ENCODE measurements at regions not wholly inside any gene's neighbourhood (a gene's known extent, or its start where the extent isn't known, plus 50 kb on each side); places are given as distances from the start of the nearest gene placed in this dataset.

DNA sequence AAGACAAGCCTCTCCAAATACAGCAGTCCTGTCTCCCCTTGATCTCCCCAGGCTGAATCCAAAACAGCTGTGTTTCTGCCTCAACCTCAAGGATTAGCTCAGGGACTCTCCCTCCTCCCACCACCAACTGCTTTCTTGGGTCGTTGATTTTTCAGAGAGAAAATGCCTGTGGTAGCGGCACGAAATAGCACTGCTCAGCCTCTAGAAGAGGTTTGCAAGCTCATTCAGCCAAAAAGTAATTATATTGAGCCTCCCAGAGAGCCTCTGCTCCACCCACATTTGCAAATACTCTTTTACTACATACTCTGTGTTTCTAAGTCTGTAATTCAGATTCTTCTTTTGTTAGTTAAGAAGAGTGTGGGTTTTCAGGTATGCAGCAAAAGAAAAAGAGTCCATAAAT, 396.4 kb upstream of the TNP1 start:
- Histone ChIP-seq H3K4ac (ENCODE audit: low read depth, low read length) (no peak overlapping the region), H2BK12ac (ENCODE audit: low read length) (no peak overlapping the region), H3K79me2 (ENCODE audit: control insufficient read depth, insufficient read depth, low read length, poor library complexity) (peaks cover 2% of the 10 kb centered on the region), H2AK5ac (ENCODE audit: low read length) (no peak overlapping the region), H4K91ac (ENCODE audit: low read depth, low read length) (no peak overlapping the region), H4K12ac (ENCODE audit: low read depth, low read length) (no peak overlapping the region), H4K8ac (ENCODE audit: low read depth, low read length) (no peak overlapping the region), H3K9ac (ENCODE audit: low read length) (no peak overlapping the region), H3K79me1 (ENCODE audit: low read length) (peaks cover 6% of the 10 kb centered on the region), H3K4me3 (ENCODE audit: low read depth, low read length) (no peak overlapping the region), H3K14ac (ENCODE audit: low read length) (no peak overlapping the region), H3K9me3 (ENCODE audit: insufficient read depth, low read depth, low read length) (no peaks in the 10 kb centered on the region), H3K4me1 (ENCODE audit: control insufficient read depth in 1 of 2, insufficient read depth in 2 of 2, low read length in 2 of 2) (peaks cover 2 to 3% of the 10 kb centered on the region in 2 experiments), H3K27me3 (ENCODE audit: insufficient read depth, low read length) (no peaks in the 10 kb centered on the region), H3K27ac (ENCODE audit: low read depth, low read length) (no peak overlapping the region), H3K18ac (ENCODE audit: low read length) (no peak overlapping the region), H3K36me3 (ENCODE audit: control insufficient read depth in 1 of 2, insufficient read depth in 2 of 2, low read length in 2 of 2) (no peaks in the 10 kb centered on the region), H2BK5ac (ENCODE audit: low read depth, low read length, poor library complexity) (no peak overlapping the region), H3K23ac (ENCODE audit: low read length) (no peak overlapping the region), H3K4me2 (ENCODE audit: low read length) (no peak overlapping the region), H2BK120ac (ENCODE audit: insufficient read depth, low read length, poor library complexity) (peak overlapping the region; percentile 68), H2AFZ (ENCODE audit: insufficient read depth, low read length, poor library complexity) (no peak overlapping the region)
- DNase-seq, result no peak
- WGBS (ENCODE audit: extremely low coverage, insufficient coverage, insufficient read length), result no CpG with 5 or more reads among the region's 3 CpGs

- Histone ChIP-seq H3K9ac (ENCODE audit: low read length) (no peak overlapping the region), H4K91ac (ENCODE audit: low read depth, low read length) (no peak overlapping the region), H2BK120ac (ENCODE audit: insufficient read depth, low read length, poor library complexity) (no peak overlapping the region), H3K4me3 (ENCODE audit: low read depth, low read length) (no peak overlapping the region), H3K36me3 (ENCODE audit: control insufficient read depth in 1 of 2, insufficient read depth in 2 of 2, low read length in 2 of 2) (no peaks in the 10 kb centered on the region), H2AFZ (ENCODE audit: insufficient read depth, low read length, poor library complexity) (no peak overlapping the region), H3K9me3 (ENCODE audit: insufficient read depth, low read depth, low read length) (no peaks in the 10 kb centered on the region), H3K18ac (ENCODE audit: low read length) (no peak overlapping the region), H3K4me1 (ENCODE audit: control insufficient read depth in 1 of 2, insufficient read depth in 2 of 2, low read length in 2 of 2) (peaks cover 5 to 6% of the 10 kb centered on the region in 2 experiments), H3K4ac (ENCODE audit: low read depth, low read length) (no peak overlapping the region), H3K79me2 (ENCODE audit: control insufficient read depth, insufficient read depth, low read length, poor library complexity) (peaks cover 4% of the 10 kb centered on the region), H3K14ac (ENCODE audit: low read length) (no peak overlapping the region), H2AK5ac (ENCODE audit: low read length) (no peak overlapping the region), H2BK12ac (ENCODE audit: low read length) (no peak overlapping the region), H4K8ac (ENCODE audit: low read depth, low read length) (no peak overlapping the region), H3K27me3 (ENCODE audit: insufficient read depth, low read length) (no peaks in the 10 kb centered on the region), H3K23ac (ENCODE audit: low read length) (no peak overlapping the region), H3K27ac (ENCODE audit: low read depth, low read length) (no peak overlapping the region), H3K79me1 (ENCODE audit: low read length) (peaks cover 19% of the 10 kb centered on the region), H3K4me2 (ENCODE audit: low read length) (no peak overlapping the region), H2BK5ac (ENCODE audit: low read depth, low read length, poor library complexity) (no peak overlapping the region), H4K12ac (ENCODE audit: low read depth, low read length) (no peak overlapping the region)
- WGBS (ENCODE audit: extremely low coverage, insufficient coverage, insufficient read length), result no CpG with 5 or more reads among the region's 2 CpGs
- no peak for DNase-seq
These were observed 394.2 kb upstream of the TNP1 start for GRCh38 chr2:217254111-217254510.

DNA sequence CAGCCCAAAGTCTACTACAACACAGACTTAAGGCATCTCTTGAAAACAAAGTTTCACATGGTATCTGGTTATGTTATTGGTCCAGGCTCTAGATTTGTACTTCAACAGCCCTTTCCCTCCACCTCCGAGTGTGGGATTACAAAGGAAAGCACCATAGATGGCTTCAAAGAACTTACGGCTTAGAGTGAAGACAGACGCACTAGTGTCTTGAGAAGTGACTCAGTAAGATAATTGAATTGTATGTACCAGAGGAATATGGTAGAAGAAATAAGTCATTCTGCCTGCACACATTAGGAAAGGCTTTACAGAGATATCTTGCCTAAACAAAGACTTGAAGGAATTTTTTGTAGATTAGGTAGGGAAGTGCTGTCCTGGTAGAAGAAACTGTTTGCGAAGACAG, 392.3 kb upstream of the TNP1 start:
- H4K91ac ChIP-seq (ENCODE audit: low read depth, low read length), result peak overlapping the region; percentile 61
- H3K27ac ChIP-seq (ENCODE audit: low read depth, low read length), result peak overlapping the region; percentile 37
- no peak overlapping the region for H3K23ac ChIP-seq (ENCODE audit: low read length)
- no peaks in the 10 kb centered on the region for H3K27me3 ChIP-seq (ENCODE audit: insufficient read depth, low read length)
- H3K36me3 ChIP-seq (ENCODE audit: control insufficient read depth in 1 of 2, insufficient read depth in 2 of 2, low read length in 2 of 2), result no peaks in the 10 kb centered on the region
- H3K14ac ChIP-seq (ENCODE audit: low read length), result no peak overlapping the region
- no peak for DNase-seq
- H3K4me3 ChIP-seq (ENCODE audit: low read depth, low read length), result no peak overlapping the region
- H2BK12ac ChIP-seq (ENCODE audit: low read length), result no peak overlapping the region
- H3K79me1 ChIP-seq (ENCODE audit: low read length), result peaks cover 34% of the 10 kb centered on the region
- H3K4me2 ChIP-seq (ENCODE audit: low read length), result no peak overlapping the region
- WGBS (ENCODE audit: extremely low coverage, insufficient coverage, insufficient read length), result no CpG with 5 or more reads among the region's 4 CpGs
- H3K4me1 ChIP-seq (ENCODE audit: control insufficient read depth in 1 of 2, insufficient read depth in 2 of 2, low read length in 2 of 2), result peaks cover 20 to 23% of the 10 kb centered on the region in 2 experiments
- H3K9me3 ChIP-seq (ENCODE audit: insufficient read depth, low read depth, low read length), result no peaks in the 10 kb centered on the region
- H3K79me2 ChIP-seq (ENCODE audit: control insufficient read depth, insufficient read depth, low read length, poor library complexity), result peaks cover 7% of the 10 kb centered on the region
- H2AK5ac ChIP-seq (ENCODE audit: low read length), result no peak overlapping the region
- no peak overlapping the region for H3K9ac ChIP-seq (ENCODE audit: low read length)
- H3K4ac ChIP-seq (ENCODE audit: low read depth, low read length), result no peak overlapping the region
- no peak overlapping the region for H4K8ac ChIP-seq (ENCODE audit: low read depth, low read length)
- H4K12ac ChIP-seq (ENCODE audit: low read depth, low read length), result no peak overlapping the region
- H2BK5ac ChIP-seq (ENCODE audit: low read depth, low read length, poor library complexity), result no peak overlapping the region
- H3K18ac ChIP-seq (ENCODE audit: low read length), result no peak overlapping the region
- H2BK120ac ChIP-seq (ENCODE audit: insufficient read depth, low read length, poor library complexity), result no peak overlapping the region
- no peak overlapping the region for H2AFZ ChIP-seq (ENCODE audit: insufficient read depth, low read length, poor library complexity)

DNA sequence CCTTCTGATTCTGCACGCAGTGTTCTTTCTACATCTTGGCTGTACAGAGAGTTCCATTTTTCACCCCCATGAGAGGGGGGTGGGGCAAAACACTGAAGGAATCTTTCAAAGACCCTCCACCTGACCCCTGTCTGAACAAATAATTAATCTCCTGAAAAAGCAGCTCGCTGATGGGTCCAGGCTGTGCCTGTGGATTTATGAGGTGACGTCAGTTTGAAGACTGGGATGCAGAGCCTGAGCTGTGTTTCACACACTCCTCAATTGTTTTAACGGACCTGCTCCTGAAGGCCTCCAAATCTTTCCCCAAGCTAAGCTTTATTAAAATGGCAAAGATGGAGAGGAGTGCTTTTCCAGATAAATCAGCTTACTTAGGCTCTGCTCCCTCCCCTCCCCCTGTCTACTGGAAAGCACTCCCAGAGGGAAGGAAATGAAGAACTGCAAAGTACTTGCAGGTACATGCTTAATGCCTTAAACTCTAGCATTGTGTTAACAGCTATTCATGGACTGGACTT, 390.2 kb upstream of the TNP1 start:
- Histone ChIP-seq H3K4me1 (ENCODE audit: control insufficient read depth in 1 of 2, insufficient read depth in 2 of 2, low read length in 2 of 2) (peaks cover 20 to 23% of the 10 kb centered on the region in 2 experiments), H3K4ac (ENCODE audit: low read depth, low read length) (no peak overlapping the region), H3K18ac (ENCODE audit: low read length) (no peak overlapping the region), H3K79me1 (ENCODE audit: low read length) (peaks cover 38% of the 10 kb centered on the region), H2AFZ (ENCODE audit: insufficient read depth, low read length, poor library complexity) (no peak overlapping the region), H2AK5ac (ENCODE audit: low read length) (no peak overlapping the region), H3K23ac (ENCODE audit: low read length) (no peak overlapping the region), H4K8ac (ENCODE audit: low read depth, low read length) (peak overlapping the region; percentile 43), H3K79me2 (ENCODE audit: control insufficient read depth, insufficient read depth, low read length, poor library complexity) (peaks cover 7% of the 10 kb centered on the region), H3K9ac (ENCODE audit: low read length) (no peak overlapping the region), H4K12ac (ENCODE audit: low read depth, low read length) (no peak overlapping the region), H3K4me2 (ENCODE audit: low read length) (peak overlapping the region; percentile 16), H3K4me3 (ENCODE audit: low read depth, low read length) (no peak overlapping the region), H4K91ac (ENCODE audit: low read depth, low read length) (peak overlapping the region; percentile 97), H2BK120ac (ENCODE audit: insufficient read depth, low read length, poor library complexity) (peak overlapping the region; percentile 63), H3K14ac (ENCODE audit: low read length) (no peak overlapping the region), H3K27me3 (ENCODE audit: insufficient read depth, low read length) (no peaks in the 10 kb centered on the region), H3K36me3 (ENCODE audit: control insufficient read depth in 1 of 2, insufficient read depth in 2 of 2, low read length in 2 of 2) (no peaks in the 10 kb centered on the region), H2BK12ac (ENCODE audit: low read length) (peak overlapping the region; percentile 12), H3K9me3 (ENCODE audit: insufficient read depth, low read depth, low read length) (no peaks in the 10 kb centered on the region), H2BK5ac (ENCODE audit: low read depth, low read length, poor library complexity) (peak overlapping the region; percentile 96), H3K27ac (ENCODE audit: low read depth, low read length) (peak overlapping the region; percentile 81)
- no CpG with 5 or more reads among the region's 4 CpGs for WGBS (ENCODE audit: extremely low coverage, insufficient coverage, insufficient read length)
- DNase-seq, result no peak
